ENCODE measurements at regions not wholly inside any gene's neighbourhood (a gene's known extent, or its start where the extent isn't known, plus 50 kb on each side); places are given as distances from the start of the nearest gene placed in this dataset.

DNA sequence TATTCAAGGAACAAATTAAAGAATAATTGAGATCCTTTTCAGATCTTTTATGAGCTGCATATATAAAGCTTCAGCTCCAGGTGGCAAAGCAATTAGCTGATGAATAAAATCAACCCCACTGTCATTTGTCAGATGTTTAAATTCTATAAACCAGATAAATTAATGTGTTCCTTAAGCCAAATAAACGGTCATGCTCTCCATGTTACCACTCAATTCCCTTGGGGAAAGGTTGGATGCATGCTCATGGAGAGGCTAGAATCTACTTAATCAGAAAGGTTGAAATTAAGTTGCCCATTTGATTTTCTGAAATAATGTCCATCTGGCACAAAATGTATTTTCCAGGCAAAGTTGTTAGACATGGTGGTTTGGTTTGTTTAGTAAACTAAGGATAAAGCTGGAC lies 282.5 kb upstream of the SPRED2 start:
- Histone ChIP-seq H3K27ac (ENCODE audit: low read depth, low read length) (no peak overlapping the region), H3K9me3 (ENCODE audit: control insufficient read depth, insufficient read depth, low read length) (no peaks in the 10 kb centered on the region), H3K36me3 (ENCODE audit: control insufficient read depth, insufficient read depth, low read length) (no peaks in the 10 kb centered on the region), H3K4me1 (ENCODE audit: control insufficient read depth, insufficient read depth, low read length) (no peaks in the 10 kb centered on the region), H3K27me3 (ENCODE audit: control insufficient read depth, insufficient read depth, low read length) (no peaks in the 10 kb centered on the region), H3K4me3 (ENCODE audit: low read depth, low read length) (no peak overlapping the region)
- DNase-seq (ENCODE audit: low read depth in 4 of 6, low spot score in 6 of 6): peak in 2 of 6 donors; percentile 40 to 70
- WGBS (ENCODE audit: insufficient coverage): no CpG with 5 or more reads among the region's 1 CpG

DNA sequence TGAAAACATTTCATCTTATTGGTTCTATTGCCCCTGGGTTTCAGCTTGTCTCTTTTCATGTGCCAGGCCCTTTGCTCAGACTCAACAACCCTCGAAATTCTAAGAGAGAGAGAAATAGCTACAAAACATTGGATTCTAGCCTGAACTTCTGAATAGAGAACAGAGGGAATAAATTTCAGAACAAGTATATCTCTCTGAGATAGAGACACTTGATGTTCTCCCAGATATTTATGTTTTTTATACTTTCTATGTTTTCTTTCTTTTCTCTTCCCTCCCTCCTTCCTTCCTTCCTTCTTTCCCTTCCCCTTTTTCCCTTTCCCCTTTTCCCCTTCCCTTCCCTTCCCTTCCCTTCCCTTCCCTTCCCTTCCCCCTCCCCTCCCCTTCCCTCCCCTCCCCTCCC lies 279.5 kb upstream of the SPRED2 start:
- Histone ChIP-seq H3K27ac (ENCODE audit: low read depth, low read length) (no peak overlapping the region), H3K27me3 (ENCODE audit: control insufficient read depth, insufficient read depth, low read length) (no peaks in the 10 kb centered on the region), H3K9me3 (ENCODE audit: control insufficient read depth, insufficient read depth, low read length) (no peaks in the 10 kb centered on the region), H3K4me1 (ENCODE audit: control insufficient read depth, insufficient read depth, low read length) (no peaks in the 10 kb centered on the region), H3K36me3 (ENCODE audit: control insufficient read depth, insufficient read depth, low read length) (no peaks in the 10 kb centered on the region), H3K4me3 (ENCODE audit: low read depth, low read length) (no peak overlapping the region)
- DNase-seq (ENCODE audit: low read depth in 4 of 6, low spot score in 6 of 6): no peak
- no CpG with 5 or more reads among the region's 1 CpG for WGBS (ENCODE audit: insufficient coverage)

DNA sequence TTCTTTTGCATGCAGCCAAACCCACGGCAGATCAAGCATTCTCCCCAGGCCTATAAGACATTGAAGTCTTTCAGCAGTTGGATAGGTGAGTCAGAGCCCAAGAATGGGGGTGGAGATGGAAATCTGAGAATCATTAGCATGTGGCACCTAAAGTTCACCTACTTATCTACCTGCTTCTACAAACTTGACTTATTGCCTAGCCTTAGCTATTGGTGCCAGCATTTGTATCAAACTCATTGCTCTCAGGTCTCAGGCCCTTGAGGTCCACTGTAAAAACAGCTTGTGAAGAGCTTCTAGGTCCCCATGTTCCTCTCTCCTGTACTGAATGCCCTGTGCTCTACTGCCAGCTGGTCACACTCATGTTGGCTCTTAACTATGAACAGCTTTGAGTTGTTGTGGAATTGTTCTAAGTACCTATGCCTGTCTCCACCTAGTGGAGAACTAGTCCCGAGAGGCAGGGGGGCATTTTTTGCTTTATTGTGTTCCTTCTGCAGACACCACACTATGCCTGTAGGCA lies 278.4 kb upstream of the SPRED2 start:
- Histone ChIP-seq H3K36me3 (ENCODE audit: control insufficient read depth, insufficient read depth, low read length) (no peaks in the 10 kb centered on the region), H3K4me1 (ENCODE audit: control insufficient read depth, insufficient read depth, low read length) (no peaks in the 10 kb centered on the region), H3K27me3 (ENCODE audit: control insufficient read depth, insufficient read depth, low read length) (no peaks in the 10 kb centered on the region), H3K27ac (ENCODE audit: low read depth, low read length) (no peak overlapping the region), H3K4me3 (ENCODE audit: low read depth, low read length) (no peak overlapping the region), H3K9me3 (ENCODE audit: control insufficient read depth, insufficient read depth, low read length) (no peaks in the 10 kb centered on the region)
- DNase-seq (ENCODE audit: low read depth in 4 of 6, low spot score in 6 of 6): no peak
- WGBS (ENCODE audit: insufficient coverage): no CpG with 5 or more reads among the region's 2 CpGs

DNA sequence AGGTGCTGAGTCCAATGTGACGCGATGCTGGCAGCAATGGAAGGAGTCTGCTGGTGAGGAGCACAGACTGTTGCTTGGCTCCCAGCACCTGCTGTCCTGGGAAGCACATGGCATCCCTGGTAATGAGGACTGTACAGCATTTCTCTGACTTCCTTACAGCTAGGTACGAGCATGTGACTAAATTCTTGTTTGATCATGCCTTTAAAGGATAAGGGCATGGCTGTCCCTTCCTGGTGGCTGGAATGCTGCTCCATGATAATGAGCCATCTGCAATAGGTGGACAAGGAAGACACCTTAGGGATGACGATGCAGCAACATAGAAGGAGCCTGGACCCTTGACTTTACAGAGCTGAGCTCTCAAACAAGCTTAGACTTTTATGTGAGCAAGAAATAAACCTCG lies 278.0 kb upstream of the SPRED2 start:
- Histone ChIP-seq H3K9me3 (ENCODE audit: control insufficient read depth, insufficient read depth, low read length) (no peaks in the 10 kb centered on the region), H3K27ac (ENCODE audit: low read depth, low read length) (no peak overlapping the region), H3K4me3 (ENCODE audit: low read depth, low read length) (no peak overlapping the region), H3K4me1 (ENCODE audit: control insufficient read depth, insufficient read depth, low read length) (no peaks in the 10 kb centered on the region), H3K27me3 (ENCODE audit: control insufficient read depth, insufficient read depth, low read length) (no peaks in the 10 kb centered on the region), H3K36me3 (ENCODE audit: control insufficient read depth, insufficient read depth, low read length) (no peaks in the 10 kb centered on the region)
- no peak for DNase-seq (ENCODE audit: low read depth in 4 of 6, low spot score in 6 of 6)
- 98% methylated on average over 4 of the region's 5 CpGs for WGBS (ENCODE audit: insufficient coverage)

DNA sequence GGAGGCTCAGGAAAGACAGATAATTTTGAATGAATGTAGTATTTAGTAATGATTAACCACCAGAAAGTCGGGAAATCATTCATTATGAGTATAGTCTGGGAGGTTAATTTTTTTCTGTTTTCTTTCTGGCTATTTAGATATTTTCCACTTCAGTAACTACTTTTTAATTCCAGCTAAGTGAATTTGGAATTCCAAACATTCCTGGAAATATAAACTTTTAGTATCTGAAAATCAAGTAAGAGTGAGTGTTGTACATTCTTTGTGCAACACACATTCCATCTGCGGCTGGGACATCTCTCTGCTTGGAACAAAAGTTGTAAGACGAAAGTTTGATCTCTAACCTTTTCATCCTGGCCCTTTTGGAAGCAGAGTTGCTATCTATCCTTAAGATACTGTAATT lies 275.7 kb upstream of the SPRED2 start:
- Histone ChIP-seq H3K27ac (ENCODE audit: low read depth, low read length) (no peak overlapping the region), H3K27me3 (ENCODE audit: control insufficient read depth, insufficient read depth, low read length) (no peaks in the 10 kb centered on the region), H3K4me3 (ENCODE audit: low read depth, low read length) (no peak overlapping the region), H3K36me3 (ENCODE audit: control insufficient read depth, insufficient read depth, low read length) (no peaks in the 10 kb centered on the region), H3K9me3 (ENCODE audit: control insufficient read depth, insufficient read depth, low read length) (no peaks in the 10 kb centered on the region), H3K4me1 (ENCODE audit: control insufficient read depth, insufficient read depth, low read length) (no peaks in the 10 kb centered on the region)
- no CpG with 5 or more reads among the region's 3 CpGs for WGBS (ENCODE audit: insufficient coverage)
- DNase-seq (ENCODE audit: low read depth in 4 of 6, low spot score in 6 of 6): no peak

DNA sequence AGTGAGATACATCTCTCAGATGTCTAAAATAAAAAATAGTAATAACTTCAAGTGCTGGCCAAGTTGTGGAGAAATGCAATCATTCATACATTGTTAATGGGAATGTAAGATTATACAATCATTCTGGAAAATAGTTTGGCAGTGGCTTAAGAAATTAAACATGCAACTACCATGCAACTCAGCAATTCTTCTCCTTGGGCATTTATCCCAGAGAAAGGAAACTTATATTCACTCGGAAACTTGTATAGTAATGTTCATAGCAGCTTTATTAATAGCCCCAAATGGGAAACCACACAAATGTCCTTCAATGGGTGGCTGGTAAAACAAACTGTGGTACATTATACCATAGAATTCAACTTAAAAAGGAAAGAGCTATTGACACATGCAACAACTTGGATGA lies 274.0 kb upstream of the SPRED2 start:
- H3K27ac ChIP-seq (ENCODE audit: low read depth, low read length): no peak overlapping the region
- no CpG with 5 or more reads among the region's 1 CpG for WGBS (ENCODE audit: insufficient coverage)
- DNase-seq (ENCODE audit: low read depth in 4 of 6, low spot score in 6 of 6): no peak
- H3K4me1 ChIP-seq (ENCODE audit: control insufficient read depth, insufficient read depth, low read length): no peaks in the 10 kb centered on the region
- no peak overlapping the region for H3K4me3 ChIP-seq (ENCODE audit: low read depth, low read length)
- H3K36me3 ChIP-seq (ENCODE audit: control insufficient read depth, insufficient read depth, low read length): no peaks in the 10 kb centered on the region
- no peaks in the 10 kb centered on the region for H3K27me3 ChIP-seq (ENCODE audit: control insufficient read depth, insufficient read depth, low read length)
- no peaks in the 10 kb centered on the region for H3K9me3 ChIP-seq (ENCODE audit: control insufficient read depth, insufficient read depth, low read length)

DNA sequence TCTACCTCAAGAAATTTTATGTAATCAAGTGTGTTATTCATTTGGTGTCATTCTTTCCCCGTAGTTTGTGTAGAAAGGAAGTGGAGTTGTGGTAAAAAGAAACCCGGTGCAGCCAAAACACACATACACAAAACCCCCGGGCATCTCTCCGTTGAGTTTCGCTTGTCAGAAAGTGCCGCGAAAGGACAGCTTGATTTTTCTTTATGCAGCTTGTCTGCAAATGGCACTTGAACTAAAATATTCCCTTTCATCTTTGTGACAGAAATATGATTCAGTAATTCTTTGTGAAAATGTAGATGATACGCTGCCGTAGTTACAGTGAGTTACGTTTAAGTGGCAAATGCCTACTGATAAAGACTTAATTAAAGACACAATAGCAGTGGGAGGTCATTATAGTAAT lies 268.8 kb upstream of the SPRED2 start:
- no peak overlapping the region for H3K4me3 ChIP-seq (ENCODE audit: low read depth, low read length)
- no peaks in the 10 kb centered on the region for H3K36me3 ChIP-seq (ENCODE audit: control insufficient read depth, insufficient read depth, low read length)
- no peaks in the 10 kb centered on the region for H3K4me1 ChIP-seq (ENCODE audit: control insufficient read depth, insufficient read depth, low read length)
- peak in 1 of 6 donors; percentile 63 for DNase-seq (ENCODE audit: low read depth in 4 of 6, low spot score in 6 of 6)
- H3K27ac ChIP-seq (ENCODE audit: low read depth, low read length): no peak overlapping the region
- H3K27me3 ChIP-seq (ENCODE audit: control insufficient read depth, insufficient read depth, low read length): no peaks in the 10 kb centered on the region
- WGBS (ENCODE audit: insufficient coverage): no CpG with 5 or more reads among the region's 10 CpGs
- no peaks in the 10 kb centered on the region for H3K9me3 ChIP-seq (ENCODE audit: control insufficient read depth, insufficient read depth, low read length)

DNA sequence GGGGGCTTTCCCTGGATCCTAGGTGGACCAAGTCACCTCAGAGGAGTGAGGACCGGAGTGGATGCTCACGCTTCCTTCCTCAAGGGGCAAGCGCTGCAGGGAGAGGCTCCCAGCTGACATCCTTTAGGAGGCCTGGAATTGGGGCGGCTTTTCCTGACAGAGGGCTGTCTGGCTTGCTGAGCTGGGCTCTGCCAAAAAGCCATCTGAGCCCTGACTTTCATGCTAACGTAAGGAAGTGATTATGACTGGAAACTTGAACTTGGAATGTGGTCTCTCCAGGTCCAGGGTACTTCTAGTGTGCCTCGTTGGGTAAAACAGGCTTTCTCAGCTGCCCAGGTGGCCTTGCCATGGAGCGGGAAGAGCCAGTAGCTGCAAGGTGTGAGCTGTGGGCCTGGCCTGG lies 268.3 kb upstream of the SPRED2 start:
- no peaks in the 10 kb centered on the region for H3K27me3 ChIP-seq (ENCODE audit: control insufficient read depth, insufficient read depth, low read length)
- no peak overlapping the region for H3K4me3 ChIP-seq (ENCODE audit: low read depth, low read length)
- H3K4me1 ChIP-seq (ENCODE audit: control insufficient read depth, insufficient read depth, low read length): no peaks in the 10 kb centered on the region
- no peaks in the 10 kb centered on the region for H3K36me3 ChIP-seq (ENCODE audit: control insufficient read depth, insufficient read depth, low read length)
- H3K27ac ChIP-seq (ENCODE audit: low read depth, low read length): no peak overlapping the region
- no peak for DNase-seq (ENCODE audit: low read depth in 4 of 6, low spot score in 6 of 6)
- 84% methylated on average over 7 of the region's 7 CpGs for WGBS (ENCODE audit: insufficient coverage)
- no peaks in the 10 kb centered on the region for H3K9me3 ChIP-seq (ENCODE audit: control insufficient read depth, insufficient read depth, low read length)

DNA sequence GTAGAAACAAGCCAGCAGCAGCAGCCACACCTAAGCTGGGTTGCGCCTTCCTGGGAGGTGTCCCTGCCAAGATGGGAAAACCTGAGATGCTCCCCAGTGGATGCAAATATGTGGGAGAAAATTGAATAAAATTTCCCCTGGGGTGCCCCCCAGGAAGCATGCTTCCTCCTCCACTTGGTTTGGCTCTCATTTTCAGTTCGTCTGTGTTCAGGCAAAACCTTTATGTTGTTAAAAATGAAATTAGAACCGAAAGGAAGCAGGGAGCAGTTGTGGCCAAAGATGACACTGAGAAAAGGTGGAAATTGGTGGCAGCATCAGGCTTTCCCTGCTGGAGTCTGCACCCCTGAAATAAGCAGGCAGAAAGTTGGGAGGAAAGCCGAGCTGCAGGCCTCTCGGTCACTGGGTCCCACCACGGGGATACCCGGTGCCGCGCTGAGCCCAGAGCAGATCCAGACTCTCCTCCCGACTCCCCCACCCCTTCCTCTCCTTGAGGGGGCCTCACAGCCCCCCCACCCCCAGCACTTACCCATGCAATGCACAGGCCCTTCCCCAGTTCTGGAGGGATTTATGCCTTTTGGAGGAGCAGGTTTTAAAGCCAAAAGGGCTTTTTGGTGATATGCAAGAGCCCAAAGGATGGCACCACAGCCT lies 267.7 kb upstream of the SPRED2 start:
- no peak for DNase-seq (ENCODE audit: low read depth in 4 of 6, low spot score in 6 of 6)
- Histone ChIP-seq H3K36me3 (ENCODE audit: control insufficient read depth, insufficient read depth, low read length) (no peaks in the 10 kb centered on the region), H3K4me3 (ENCODE audit: low read depth, low read length) (no peak overlapping the region), H3K27me3 (ENCODE audit: control insufficient read depth, insufficient read depth, low read length) (no peaks in the 10 kb centered on the region), H3K9me3 (ENCODE audit: control insufficient read depth, insufficient read depth, low read length) (no peaks in the 10 kb centered on the region), H3K4me1 (ENCODE audit: control insufficient read depth, insufficient read depth, low read length) (no peaks in the 10 kb centered on the region), H3K27ac (ENCODE audit: low read depth, low read length) (no peak overlapping the region)
- WGBS (ENCODE audit: insufficient coverage): 77% methylated on average over 8 of the region's 10 CpGs

DNA sequence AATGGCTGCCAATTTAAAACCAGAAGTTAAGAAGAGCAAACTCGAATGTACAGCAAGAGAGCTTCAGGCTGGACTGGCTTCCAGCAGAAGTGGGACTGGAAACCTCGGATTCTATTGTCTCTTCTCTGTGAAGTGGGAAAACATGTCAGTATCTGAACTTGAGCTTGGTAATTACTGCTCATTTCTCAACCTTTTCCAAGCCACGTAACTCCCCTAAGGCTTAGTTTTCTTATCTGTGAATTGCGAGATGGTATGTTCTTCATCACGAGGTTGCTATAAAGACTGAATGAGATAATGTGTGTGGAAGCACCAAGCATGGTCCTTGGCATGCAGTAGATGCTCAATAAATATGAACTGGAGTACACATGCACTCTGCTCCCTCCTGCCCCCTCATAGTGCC lies 259.4 kb upstream of the SPRED2 start:
- H3K36me3 ChIP-seq (ENCODE audit: control insufficient read depth, insufficient read depth, low read length): no peaks in the 10 kb centered on the region
- WGBS (ENCODE audit: insufficient coverage): 89% methylated on average over 2 of the region's 5 CpGs
- DNase-seq (ENCODE audit: low read depth in 4 of 6, low spot score in 6 of 6): no peak
- no peaks in the 10 kb centered on the region for H3K9me3 ChIP-seq (ENCODE audit: control insufficient read depth, insufficient read depth, low read length)
- no peak overlapping the region for H3K27ac ChIP-seq (ENCODE audit: low read depth, low read length)
- no peaks in the 10 kb centered on the region for H3K27me3 ChIP-seq (ENCODE audit: control insufficient read depth, insufficient read depth, low read length)
- H3K4me3 ChIP-seq (ENCODE audit: low read depth, low read length): no peak overlapping the region
- H3K4me1 ChIP-seq (ENCODE audit: control insufficient read depth, insufficient read depth, low read length): no peaks in the 10 kb centered on the region
